Motor neuron (in vitro differentiated cells): ENCODE measurements at regions not wholly inside any gene's neighbourhood (a gene's known extent, or its start where the extent isn't known, plus 50 kb on each side); places are given as distances from the start of the nearest gene placed in this dataset.

Experiments
- ATAC-seq, 8 experiments: fragments of 200-7000 bp; cut with Tn5 transposase; replicated peaks in 6 of 8; 2 replicates each; pipeline ENCODE4 v1.8.0; 2021; ENCODE audit warnings: mild to moderate bottlenecking in 8 of 8, moderate library complexity in 8 of 8
- H3K27ac ChIP-seq, 2 donors: fragments of 250-450 bp; sonication (Bioruptor Pico); 2 replicates each; pipeline ENCODE4 v1.9.0; 2021; ENCODE audit warnings: antibody characterized with exemption in 2 of 2, mild to moderate bottlenecking in 2 of 2, moderate library complexity in 1 of 2
- H3K4me1 ChIP-seq, 2 donors: fragments of 250-450 bp; sonication (Bioruptor Pico); replicated peaks in 1 of 2; 2 replicates each; pipeline ENCODE4 v1.6.1; 2021; ENCODE audit warnings: antibody characterized with exemption in 2 of 2, mild to moderate bottlenecking in 2 of 2, moderate library complexity in 1 of 2
- H3K4me3 ChIP-seq, 5 donors: fragments of 250-450 bp; sonication (Bioruptor Pico); 2 replicates each; pipeline ENCODE4 v1.9.0; 2021; ENCODE audit warnings: antibody characterized with exemption in 5 of 5, mild to moderate bottlenecking in 5 of 5, moderate library complexity in 4 of 5
- WGBS, 10 experiments: fragments of 450-650 bp; shearing (Covaris generic); methylation state at CpG; one replicate each; pipeline ENCODE4 v1.0.0; 2022; 5-methylcytosine and 5-hydroxymethylcytosine counted together
- in situ Hi-C, 9 experiments: fragments of 400-800 bp; cut with MboI; loops; one replicate each; pipeline ENCODE4 v1.15.0; 2021; ENCODE audit warnings: low sequenced_read_pairs in 9 of 9, low pct_unique_long_range_greater_than_20kb in 2 of 9; ENCODE audit not compliant: unreplicated experiment in 9 of 9

- Histone ChIP-seq H3K27ac (no peak overlapping the region), H3K4me3 (no peak overlapping the region), H3K4me1 (peaks cover 14 to 57% of the 10 kb centered on the region in 2 donors)
- peak in 2 of 8 experiments; percentile 15 to 27 for ATAC-seq
- in situ Hi-C loops = no loop called here
- 33 to 86% (median 75%) methylated on average over 1 to 3 of the region's 3 CpGs; no CpG with 5 or more reads in 2 of the 10 experiments for WGBS, 10 experiments
These were observed 243.9 kb downstream of the SNX10 start for GRCh38 chr7:26535483-26536007.

- in situ Hi-C loops = no loop called here
- 26 to 80% (median 64%) methylated on average over 1 to 5 of the region's 7 CpGs; no CpG with 5 or more reads in 3 of the 10 experiments for WGBS, 10 experiments
- H3K4me1 ChIP-seq = peaks cover 14 to 43% of the 10 kb centered on the region in 2 donors
- no peak for ATAC-seq
- H3K4me3 ChIP-seq = no peak overlapping the region
- H3K27ac ChIP-seq = no peak overlapping the region
These were observed 246.6 kb downstream of the SNX10 start for GRCh38 chr7:26538216-26538615.

DNA sequence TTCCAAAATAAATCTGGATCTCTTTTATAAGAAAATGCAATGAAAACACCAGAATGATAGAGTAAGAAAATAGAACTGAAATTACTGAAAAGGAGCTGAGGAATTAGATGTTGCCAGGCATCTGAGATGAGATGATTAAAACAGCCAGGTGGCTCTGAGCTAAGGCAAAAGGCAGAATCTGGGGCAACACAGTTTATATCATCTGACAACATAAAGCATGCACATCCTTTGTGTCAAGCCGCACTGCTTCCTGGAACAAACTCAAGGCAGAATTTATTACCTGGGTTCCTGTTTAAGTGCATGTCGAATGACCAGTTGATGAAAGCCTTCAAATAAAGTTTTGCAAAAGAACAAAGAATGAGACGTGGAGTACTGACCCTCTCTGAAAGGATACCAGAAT is 247.0 kb downstream of the SNX10 start:
- H3K27ac ChIP-seq = no peak overlapping the region
- peaks cover 17 to 43% of the 10 kb centered on the region in 2 donors for H3K4me1 ChIP-seq
- 0 to 77% (median 33%) methylated on average over 1 to 3 of the region's 3 CpGs; no CpG with 5 or more reads in 2 of the 10 experiments for WGBS, 10 experiments
- in situ Hi-C loops = no loop called here
- H3K4me3 ChIP-seq = no peak overlapping the region
- ATAC-seq = peak in 5 of 8 experiments; percentile 41 to 75 (median 59)

DNA sequence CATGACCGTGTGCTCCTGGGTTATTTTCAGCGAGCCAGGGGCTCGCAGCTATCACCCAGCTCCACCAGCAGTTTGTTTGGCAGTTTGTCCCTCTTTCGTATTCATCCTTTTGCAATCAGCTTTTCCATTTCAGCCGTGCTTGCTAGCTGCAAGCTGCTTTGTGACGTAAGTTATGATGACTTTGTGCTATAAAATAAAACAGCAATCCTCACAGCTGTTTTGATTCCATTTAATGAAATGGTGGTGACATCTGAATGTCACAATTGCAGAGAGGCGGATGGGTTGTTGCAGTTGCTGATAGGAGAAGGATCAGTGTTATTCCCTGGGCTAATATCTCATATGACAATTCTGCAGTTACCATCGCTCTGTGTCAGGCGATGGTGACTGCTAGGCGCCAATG is 251.7 kb downstream of the SNX10 start:
- Histone ChIP-seq H3K4me1 (peaks cover 25 to 51% of the 10 kb centered on the region in 2 donors), H3K4me3 (no peak overlapping the region), H3K27ac (no peak overlapping the region)
- in situ Hi-C loops = no loop called here
- WGBS, 10 experiments = 36 to 94% (median 76%) methylated on average over 1 to 9 of the region's 10 CpGs
- peak in 1 of 8 experiments; percentile 13 for ATAC-seq

DNA sequence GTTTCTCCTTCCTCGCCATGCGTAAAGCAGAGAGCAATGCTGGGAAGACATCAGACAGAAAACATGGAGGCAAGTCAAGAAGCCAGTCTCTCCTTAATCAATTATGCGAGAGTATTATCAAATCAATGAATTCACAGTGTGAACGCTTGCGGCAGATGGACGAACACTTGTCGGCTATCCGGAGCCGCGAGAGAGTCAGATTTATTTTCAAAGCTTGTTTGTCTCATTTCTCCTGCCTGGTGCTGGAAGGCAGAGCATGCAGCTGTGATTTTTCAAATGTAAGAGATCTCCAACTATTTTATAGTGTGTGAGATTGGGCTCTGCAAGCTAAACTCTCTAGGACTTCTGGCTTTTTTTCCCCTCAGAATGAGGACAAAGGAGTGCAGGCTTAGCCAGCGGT is 252.3 kb downstream of the SNX10 start:
- Histone ChIP-seq H3K4me1 (peaks cover 20 to 45% of the 10 kb centered on the region in 2 donors), H3K27ac (no peak overlapping the region), H3K4me3 (no peak overlapping the region)
- ATAC-seq = peak in 3 of 8 experiments; percentile 3 to 15 (median 7)
- in situ Hi-C loops = no loop called here
- WGBS, 10 experiments = 32 to 94% (median 82%) methylated on average over 3 to 11 of the region's 11 CpGs

DNA sequence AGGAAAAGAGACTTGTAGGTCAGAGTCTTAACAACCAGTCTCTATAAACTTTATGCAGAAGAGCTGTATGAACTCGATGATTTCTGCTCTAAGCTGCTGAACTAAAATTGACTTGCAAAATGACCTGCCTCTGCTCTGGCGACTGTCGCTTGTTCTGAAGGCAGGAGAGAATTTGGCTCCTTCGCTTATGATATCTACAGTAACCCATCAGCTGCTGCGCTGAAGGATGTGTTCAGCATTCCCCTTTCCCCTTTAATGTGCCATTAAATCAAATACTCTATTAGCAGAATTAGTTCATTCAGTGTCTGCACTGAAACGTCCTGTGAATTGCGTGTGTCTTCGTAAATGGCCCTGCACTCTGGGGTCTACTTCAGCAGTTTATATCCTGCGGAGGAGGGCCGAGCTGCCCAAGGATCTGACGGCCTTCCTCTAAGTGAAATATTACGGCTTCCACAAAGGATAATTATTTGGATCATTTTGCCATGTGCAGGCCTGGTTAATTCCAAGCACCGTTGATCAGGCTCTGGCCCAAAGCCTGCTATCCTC is 254.9 kb downstream of the SNX10 start:
- Histone ChIP-seq H3K4me1 (peaks cover 20 to 48% of the 10 kb centered on the region in 2 donors), H3K4me3 (no peak overlapping the region), H3K27ac (peak overlapping the region; percentile 50 to 59)
- peak in 5 of 8 experiments; percentile 77 to 96 (median 89) for ATAC-seq
- 41 to 89% (median 55%) methylated on average over 5 to 11 of the region's 13 CpGs; no CpG with 5 or more reads in 2 of the 10 experiments for WGBS, 10 experiments
- in situ Hi-C loops = no loop called here

DNA sequence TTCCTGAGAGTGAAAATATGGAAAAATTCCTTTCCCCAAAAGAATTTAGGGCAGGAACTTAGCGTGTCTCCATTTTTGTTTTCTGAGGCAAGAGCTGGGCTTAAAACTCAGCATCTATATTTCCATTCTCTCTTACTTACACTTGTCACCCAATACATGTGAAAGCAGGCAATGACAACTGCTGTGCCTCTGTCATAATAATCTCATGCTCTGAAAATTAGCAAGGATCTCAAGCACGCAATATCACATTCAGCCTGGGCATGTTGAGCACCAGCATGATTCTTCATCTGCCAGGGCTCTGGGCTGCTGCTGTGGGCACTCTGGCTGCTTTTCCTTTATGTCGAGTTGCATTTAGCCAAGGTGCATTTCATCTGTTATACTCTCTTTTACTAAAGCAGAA is 255.5 kb downstream of the SNX10 start:
- in situ Hi-C loops = no loop called here
- peak overlapping the region; percentile 50 to 59 for H3K27ac ChIP-seq

DNA sequence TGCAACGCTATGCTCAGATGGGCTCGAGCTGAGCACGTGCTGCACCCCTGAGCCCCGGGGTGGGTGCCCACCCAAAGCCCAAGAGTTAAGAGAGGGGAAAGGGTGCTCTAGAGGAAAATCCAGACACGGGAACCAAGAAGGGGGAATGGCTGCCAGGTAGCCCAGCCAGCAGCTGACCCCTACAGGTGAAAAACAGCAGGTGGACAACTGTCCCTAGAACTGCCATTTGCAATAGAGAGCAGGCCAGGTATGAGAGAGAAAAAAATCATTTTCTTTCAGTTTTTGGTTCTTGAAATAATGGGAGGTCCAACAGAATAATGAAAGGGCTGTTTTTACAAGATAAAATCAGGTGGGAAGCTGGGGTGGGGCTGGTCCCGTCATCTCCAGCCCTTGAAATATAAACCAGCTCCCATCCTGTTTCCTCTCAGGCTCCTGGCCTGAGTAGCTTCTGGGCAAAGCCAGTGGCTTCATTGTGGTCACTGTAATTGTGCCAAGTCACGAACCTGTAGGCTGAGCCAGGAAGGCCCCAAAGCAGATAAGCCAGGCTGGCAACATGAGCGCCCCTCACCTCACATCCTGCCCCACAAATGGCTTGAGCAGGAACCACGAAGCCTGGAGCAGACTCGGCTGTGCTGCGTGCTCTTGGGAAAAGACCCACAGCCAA is 257.8 kb downstream of the SNX10 start:
- in situ Hi-C loops = no loop called here
- Histone ChIP-seq H3K27ac (no peak overlapping the region), H3K4me3 (no peak overlapping the region), H3K4me1 (peaks cover 10 to 32% of the 10 kb centered on the region in 2 donors)
- 8 to 96% (median 85%) methylated on average over 2 to 11 of the region's 11 CpGs; no CpG with 5 or more reads in 3 of the 10 experiments for WGBS, 10 experiments
- ATAC-seq = no peak

More for the DNA sequence above, 255.5 kb downstream of the SNX10 start:
- no peak overlapping the region for H3K4me3 ChIP-seq
- peaks cover 20 to 48% of the 10 kb centered on the region in 2 donors for H3K4me1 ChIP-seq
- 23 to 100% (median 88%) methylated on average over 1 to 3 of the region's 3 CpGs; no CpG with 5 or more reads in 2 of the 10 experiments for WGBS, 10 experiments
- ATAC-seq = no peak

DNA sequence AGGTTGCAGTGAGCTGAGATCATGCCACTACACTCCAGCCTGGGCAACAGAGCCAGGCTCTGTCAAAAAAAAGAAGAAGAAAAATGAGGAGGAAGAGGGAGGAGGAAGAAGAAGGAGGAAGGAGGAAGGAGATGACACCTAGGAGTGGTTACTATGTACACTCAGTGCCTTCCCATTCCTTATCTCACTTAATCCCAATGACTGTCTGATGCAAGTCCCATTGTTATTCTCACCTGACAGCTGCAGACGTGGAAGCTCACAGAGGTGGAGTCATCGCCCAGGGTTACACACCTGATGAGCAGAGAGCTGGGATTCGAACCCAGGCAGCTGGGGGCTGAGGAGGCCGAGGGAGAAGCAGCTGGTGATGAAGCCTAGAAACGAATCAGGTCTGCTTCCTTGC is 258.8 kb downstream of the SNX10 start:
- ATAC-seq = no peak
- H3K4me3 ChIP-seq = no peak overlapping the region
- in situ Hi-C loops = no loop called here
- no peak overlapping the region for H3K27ac ChIP-seq
- H3K4me1 ChIP-seq = peaks cover 10 to 25% of the 10 kb centered on the region in 2 donors
- 0 to 20% methylated on average over 1 of the region's 5 CpGs; no CpG with 5 or more reads in 8 of the 10 experiments for WGBS, 10 experiments

- Histone ChIP-seq H3K4me3 (no peak overlapping the region), H3K4me1 (peaks cover 9 to 26% of the 10 kb centered on the region in 2 donors), H3K27ac (no peak overlapping the region)
- no peak for ATAC-seq
- in situ Hi-C loops = no loop called here
- WGBS, 10 experiments = 66 to 100% (median 92%) methylated on average over 1 to 8 of the region's 9 CpGs; no CpG with 5 or more reads in 2 of the 10 experiments
These were observed 260.1 kb downstream of the SNX10 start for GRCh38 chr7:26551740-26552139.

DNA sequence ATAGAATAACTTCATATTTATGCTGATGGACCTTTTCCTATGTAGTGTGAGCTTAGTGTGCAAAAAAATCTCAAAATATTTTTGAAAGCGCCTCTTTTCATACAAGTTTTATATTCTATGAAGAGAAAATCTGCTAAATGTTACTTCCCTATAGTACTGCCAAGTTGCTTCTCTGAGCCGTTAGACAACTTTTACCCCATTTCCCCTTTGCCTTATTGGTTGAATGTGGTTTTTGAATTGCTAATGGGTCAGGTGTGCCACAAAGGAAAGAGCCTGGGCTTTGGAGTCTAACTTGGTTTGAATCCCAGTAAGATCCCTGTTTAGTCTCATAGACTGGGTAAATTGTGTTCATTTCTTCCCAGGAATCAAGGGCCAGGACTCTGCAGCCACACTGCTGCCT is 261.5 kb downstream of the SNX10 start:
- 56 to 100% (median 81%) methylated on average over 1 to 2 of the region's 2 CpGs; no CpG with 5 or more reads in 1 of the 10 experiments for WGBS, 10 experiments
- Histone ChIP-seq H3K4me3 (no peak overlapping the region), H3K4me1 (peaks cover 7 to 20% of the 10 kb centered on the region in 2 donors), H3K27ac (no peak overlapping the region)
- no peak for ATAC-seq
- in situ Hi-C loops = no loop called here

- no peak for ATAC-seq
- Histone ChIP-seq H3K4me3 (no peak overlapping the region), H3K4me1 (peaks cover 7 to 20% of the 10 kb centered on the region in 2 donors), H3K27ac (no peak overlapping the region)
- in situ Hi-C loops = no loop called here
- WGBS, 10 experiments = 20 to 100% (median 82%) methylated on average over 1 to 3 of the region's 3 CpGs; no CpG with 5 or more reads in 1 of the 10 experiments
These were observed 261.9 kb downstream of the SNX10 start for GRCh38 chr7:26553582-26553981.

GRCh38 chr7:26554952-26555351 is 263.3 kb downstream of the SNX10 start:
- in situ Hi-C loops = no loop called here
- peaks cover 7 to 27% of the 10 kb centered on the region in 2 donors for H3K4me1 ChIP-seq
- H3K4me3 ChIP-seq = no peak overlapping the region
- no peak for ATAC-seq
- no peak overlapping the region for H3K27ac ChIP-seq
- 56 to 96% (median 88%) methylated on average over 2 to 3 of the region's 3 CpGs; no CpG with 5 or more reads in 4 of the 10 experiments for WGBS, 10 experiments
